Mucosa of descending colon (tissue), 3 donors: ENCODE measurements at regions not wholly inside any gene's neighbourhood (a gene's known extent, or its start where the extent isn't known, plus 50 kb on each side); places are given as distances from the start of the nearest gene placed in this dataset.

Experiments
- ATAC-seq: fragments of 200-7000 bp; cut with Tn5 transposase; one replicate; pipeline ENCODE4 v1.9.1; 2020; ENCODE audit warnings: mild to moderate bottlenecking, moderate library complexity
- DNase-seq, 3 donors: peaks; one replicate each; pipeline ENCODE4 v3.0.0-alpha.2; 2020
- H3K36me3 ChIP-seq: fragments of 200-600 bp; one replicate; pipeline ENCODE4 v1.8.0; 2021; ENCODE audit warnings: low read depth, mild to moderate bottlenecking
- H3K4me1 ChIP-seq: fragments of 200-600 bp; one replicate; pipeline ENCODE4 v1.8.0; 2021; ENCODE audit warnings: low read depth, mild to moderate bottlenecking
- H3K4me3 ChIP-seq: fragments of 200-600 bp; one replicate; pipeline ENCODE4 v1.8.0; 2021; ENCODE audit warnings: mild to moderate bottlenecking
- H3K9me3 ChIP-seq: fragments of 200-600 bp; one replicate; pipeline ENCODE4 v1.8.0; 2021; ENCODE audit warnings: mild to moderate bottlenecking
- CTCF ChIP-seq: fragments of 200-600 bp; IDR thresholded peaks from one replicate; pipeline ENCODE4 v1.8.0; 2022; ENCODE audit warnings: antibody characterized with exemption, mild to moderate bottlenecking
- intact Hi-C, 2 donors: fragments of 100-400 bp; cut with DNase I in 1 of 2; cut with micrococcal nuclease in 1 of 2; formaldehyde crosslinking; loops; one replicate each; pipeline versions ENCODE4 v1.11.0 to v1.11.1; 2022; cut with DNase I, micrococcal nuclease
- donor health status: DM: no; HTN: no; CAD: no; lungs with moderate emphysema.
- donor health status: DM: no; HTN: no; CAD: no.
- donor health status: DM: no; HTN: yes; CAD: no.

- TF ChIP-seq CTCF, result no peak
- Histone ChIP-seq H3K4me1 (no peaks in the 10 kb centered on the region), H3K4me3 (no peak overlapping the region), H3K9me3 (no peaks in the 10 kb centered on the region), H3K36me3 (no peaks in the 10 kb centered on the region)
- intact Hi-C loops, result no loop called here
- DNase-seq (no peak), ATAC-seq (no peak)
Observed at GRCh38 chr7:98459529-98459928, 58.6 kb upstream of the BAIAP2L1 start.

GRCh38 chr7:98458090-98458875 is 57.4 kb upstream of the BAIAP2L1 start:
- TF ChIP-seq CTCF, result no peak
- ATAC-seq (no peak), DNase-seq (no peak)
- Histone ChIP-seq H3K4me3 (no peak overlapping the region), H3K36me3 (no peaks in the 10 kb centered on the region), H3K9me3 (no peaks in the 10 kb centered on the region), H3K4me1 (no peaks in the 10 kb centered on the region)
- intact Hi-C loops, result no loop called here

- H3K9me3 ChIP-seq, result peaks cover 10% of the 10 kb centered on the region
- no peaks in the 10 kb centered on the region for H3K4me1 ChIP-seq
- no peak for TF ChIP-seq CTCF
- H3K4me3 ChIP-seq, result no peak overlapping the region
- intact Hi-C loops, result no loop called here
- no peak for ATAC-seq
- no peak for DNase-seq
- no peaks in the 10 kb centered on the region for H3K36me3 ChIP-seq
Observed at GRCh38 chr7:98456866-98457265, 56.0 kb upstream of the BAIAP2L1 start.

- TF ChIP-seq CTCF, result no peak
- intact Hi-C loops, result no loop called here
- H3K4me1 ChIP-seq, result no peaks in the 10 kb centered on the region
Observed at GRCh38 chr7:98452791-98453190, 51.9 kb upstream of the BAIAP2L1 start.

More at GRCh38 chr7:98452791-98453190, 51.9 kb upstream of the BAIAP2L1 start:
- Histone ChIP-seq H3K9me3 (peaks cover 10% of the 10 kb centered on the region), H3K4me3 (no peak overlapping the region), H3K36me3 (no peaks in the 10 kb centered on the region)
- ATAC-seq (no peak), DNase-seq (no peak)
